Neural cell (in vitro differentiated cells): ENCODE measurements at regions not wholly inside any gene's neighbourhood (a gene's known extent, or its start where the extent isn't known, plus 50 kb on each side); places are given as distances from the start of the nearest gene placed in this dataset.

Source experiments
- H2AFZ ChIP-seq: fragments of 200-600, 300-800 bp; sonication (generic), shearing (Covaris generic); 2 replicates; pipeline ENCODE4 v1.6.0; 2014; ENCODE audit warnings: low read depth, mild to moderate bottlenecking, antibody characterized with exemption, low read length, moderate library complexity
- H3F3A ChIP-seq: fragments of 200-600 bp; shearing (Covaris generic); 2 replicates; pipeline ENCODE4 v1.6.1; 2016; ENCODE audit warnings: mild to moderate bottlenecking, moderate library complexity, mixed read lengths, antibody characterized with exemption, low read length; ENCODE audit not compliant: insufficient read depth, poor library complexity, severe bottlenecking
- H3K27ac ChIP-seq: fragments of 200-600, 300-800 bp; sonication (generic), shearing (Covaris generic); 2 replicates; pipeline ENCODE4 v1.5.1; 2014; ENCODE audit warnings: mild to moderate bottlenecking, low read length, moderate library complexity
- H3K27me3 ChIP-seq: fragments of 300-800, 200-600 bp; sonication (generic), shearing (Covaris generic); 2 replicates; pipeline ENCODE4 v1.6.0; 2014; ENCODE audit warnings: mild to moderate bottlenecking, low read depth, low read length, moderate library complexity; ENCODE audit not compliant: insufficient read depth
- H3K36me3 ChIP-seq: fragments of 300-800, 200-600 bp; sonication (generic), shearing (Covaris generic); 2 replicates; pipeline ENCODE4 v1.5.1; 2014; ENCODE audit warnings: mild to moderate bottlenecking, antibody characterized with exemption, low read length, moderate library complexity; ENCODE audit not compliant: insufficient read depth
- H3K4me2 ChIP-seq: fragments of 300-800, 200-600 bp; sonication (generic), shearing (Covaris generic); 2 replicates; pipeline ENCODE4 v1.6.0; 2014; ENCODE audit warnings: mild to moderate bottlenecking, low read length
- H3K4me3 ChIP-seq: fragments of 300-800, 200-600 bp; sonication (generic), shearing (Covaris generic); 2 replicates; pipeline ENCODE4 v1.5.1; 2014; ENCODE audit warnings: mild to moderate bottlenecking, low read length, moderate library complexity
- H3K79me2 ChIP-seq: fragments of 200-600 bp; shearing (Covaris generic); replicated peaks from 2 replicates; pipeline ENCODE4 v1.6.0; 2014; ENCODE audit warnings: mild to moderate bottlenecking, low read length, moderate library complexity; ENCODE audit not compliant: insufficient read depth
- H3K9ac ChIP-seq: fragments of 300-800, 200-600 bp; sonication (generic), shearing (Covaris generic); 2 replicates; pipeline ENCODE4 v1.6.1; 2016; ENCODE audit warnings: mild to moderate bottlenecking, low read length, mixed read lengths
- H3K9me2 ChIP-seq: fragments of 200-600 bp; shearing (Covaris generic); 2 replicates; pipeline ENCODE4 v1.6.1; 2016; ENCODE audit warnings: mild to moderate bottlenecking, low read length, mixed read lengths; ENCODE audit not compliant: insufficient read depth
- H3K9me3 ChIP-seq: fragments of 200-600, 300-800 bp; sonication (generic), shearing (Covaris generic); 2 replicates; pipeline ENCODE4 v1.6.1; 2016; ENCODE audit warnings: mild to moderate bottlenecking, mixed run types, low read length, moderate library complexity, mixed read lengths
- H4K20me1 ChIP-seq: fragments of 200-600 bp; shearing (Covaris generic); 2 replicates; pipeline ENCODE4 v1.6.1; 2016; ENCODE audit warnings: mild to moderate bottlenecking, mixed run types; ENCODE audit not compliant: insufficient read depth
- CTCF ChIP-seq: fragments of 450-650 bp; IDR thresholded peaks from 2 replicates; pipeline ENCODE4 v1.5.1; 2014; ENCODE audit warnings: antibody characterized with exemption, mild to moderate bottlenecking, moderate library complexity; ENCODE audit not compliant: poor library complexity, severe bottlenecking
- EP300 ChIP-seq: fragments of 450-650 bp; conservative IDR thresholded peaks from 2 replicates; pipeline ENCODE4 v1.6.1; 2014; ENCODE audit warnings: antibody characterized with exemption, mild to moderate bottlenecking, moderate library complexity; ENCODE audit not compliant: poor library complexity, severe bottlenecking
- EZH2 ChIP-seq: fragments of 200-600, 300-800 bp; shearing (Covaris generic), sonication (generic); IDR thresholded peaks from 2 replicates; pipeline ENCODE4 v1.6.1; 2014; ENCODE audit warnings: antibody characterized with exemption, low read length, borderline replicate concordance, mild to moderate bottlenecking; ENCODE audit not compliant: insufficient read depth, poor library complexity, severe bottlenecking
- MXI1 ChIP-seq: fragments of 450-650 bp; conservative IDR thresholded peaks from 2 replicates; pipeline ENCODE4 v1.6.1; 2014; ENCODE audit warnings: antibody characterized with exemption, mild to moderate bottlenecking; ENCODE audit not compliant: poor library complexity, severe bottlenecking
- POLR2AphosphoS5 ChIP-seq: IDR thresholded peaks from 2 replicates; pipeline ENCODE4 v1.6.1; 2012
- RAD21 ChIP-seq: fragments of 450-650 bp; conservative IDR thresholded peaks from 2 replicates; pipeline ENCODE4 v1.6.1; 2014; ENCODE audit warnings: antibody characterized with exemption, mild to moderate bottlenecking, moderate library complexity
- SMC3 ChIP-seq: fragments of 450-650 bp; conservative IDR thresholded peaks from 2 replicates; pipeline ENCODE4 v1.6.1; 2014; ENCODE audit warnings: antibody characterized with exemption, mild to moderate bottlenecking, moderate library complexity; ENCODE audit not compliant: poor library complexity
- TAF1 ChIP-seq: IDR thresholded peaks from 2 replicates; pipeline ENCODE4 v1.6.1; 2012; ENCODE audit warnings: low read depth
- TF ChIP-seq, protein P1 (sequence below): IDR thresholded peaks from 2 replicates; pipeline ENCODE4 v1.6.1; 2012; ENCODE audit warnings: borderline replicate concordance

DNA sequence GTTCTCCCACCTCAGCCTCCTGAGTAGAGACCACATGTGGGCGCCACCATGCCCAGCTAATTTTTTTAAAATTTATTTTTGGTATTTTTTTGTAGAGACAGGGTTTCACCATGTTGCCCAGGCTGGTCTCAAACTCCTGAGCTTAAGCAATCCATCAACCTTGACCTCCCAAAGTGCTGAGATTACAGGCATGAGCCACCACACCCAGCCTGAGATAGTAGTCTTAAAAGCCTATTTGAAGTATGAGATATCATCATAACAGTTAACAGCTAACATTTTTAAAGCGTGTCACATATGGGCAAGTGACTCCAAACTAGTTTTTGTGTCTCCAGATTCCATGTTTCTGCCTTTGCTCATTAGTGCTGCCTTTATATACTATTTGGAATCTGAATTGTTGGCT is 74.6 kb upstream of the WSCD2 start:
- TF ChIP-seq EZH2, result no peak
- no peak for TF ChIP-seq MXI1
- TF ChIP-seq POLR2AphosphoS5, result no peak
- TF ChIP-seq CTCF, result no peak
- TF ChIP-seq TAF1, result no peak

GRCh38 chr12:108055141-108055540 is 73.9 kb upstream of the WSCD2 start:
- no peaks in the 10 kb centered on the region for H3K9me2 ChIP-seq
- H3K4me3 ChIP-seq, result no peak overlapping the region
- H3K9ac ChIP-seq, result no peak overlapping the region
- H3K9me3 ChIP-seq, result no peaks in the 10 kb centered on the region
- H4K20me1 ChIP-seq, result no peaks in the 10 kb centered on the region
- no peak overlapping the region for H2AFZ ChIP-seq
- H3F3A ChIP-seq, result no peaks in the 10 kb centered on the region
- no peaks in the 10 kb centered on the region for H3K36me3 ChIP-seq
- no peaks in the 10 kb centered on the region for H3K79me2 ChIP-seq
- no peak overlapping the region for H3K27ac ChIP-seq
- H3K4me2 ChIP-seq, result no peak overlapping the region
- no peak for TF ChIP-seq EZH2
- no peak for TF ChIP-seq EP300
- TF ChIP-seq SMC3, result no peak
- no peak for TF ChIP-seq CTCF
- TF ChIP-seq RAD21, result no peak
- TF ChIP-seq, protein P1, sequence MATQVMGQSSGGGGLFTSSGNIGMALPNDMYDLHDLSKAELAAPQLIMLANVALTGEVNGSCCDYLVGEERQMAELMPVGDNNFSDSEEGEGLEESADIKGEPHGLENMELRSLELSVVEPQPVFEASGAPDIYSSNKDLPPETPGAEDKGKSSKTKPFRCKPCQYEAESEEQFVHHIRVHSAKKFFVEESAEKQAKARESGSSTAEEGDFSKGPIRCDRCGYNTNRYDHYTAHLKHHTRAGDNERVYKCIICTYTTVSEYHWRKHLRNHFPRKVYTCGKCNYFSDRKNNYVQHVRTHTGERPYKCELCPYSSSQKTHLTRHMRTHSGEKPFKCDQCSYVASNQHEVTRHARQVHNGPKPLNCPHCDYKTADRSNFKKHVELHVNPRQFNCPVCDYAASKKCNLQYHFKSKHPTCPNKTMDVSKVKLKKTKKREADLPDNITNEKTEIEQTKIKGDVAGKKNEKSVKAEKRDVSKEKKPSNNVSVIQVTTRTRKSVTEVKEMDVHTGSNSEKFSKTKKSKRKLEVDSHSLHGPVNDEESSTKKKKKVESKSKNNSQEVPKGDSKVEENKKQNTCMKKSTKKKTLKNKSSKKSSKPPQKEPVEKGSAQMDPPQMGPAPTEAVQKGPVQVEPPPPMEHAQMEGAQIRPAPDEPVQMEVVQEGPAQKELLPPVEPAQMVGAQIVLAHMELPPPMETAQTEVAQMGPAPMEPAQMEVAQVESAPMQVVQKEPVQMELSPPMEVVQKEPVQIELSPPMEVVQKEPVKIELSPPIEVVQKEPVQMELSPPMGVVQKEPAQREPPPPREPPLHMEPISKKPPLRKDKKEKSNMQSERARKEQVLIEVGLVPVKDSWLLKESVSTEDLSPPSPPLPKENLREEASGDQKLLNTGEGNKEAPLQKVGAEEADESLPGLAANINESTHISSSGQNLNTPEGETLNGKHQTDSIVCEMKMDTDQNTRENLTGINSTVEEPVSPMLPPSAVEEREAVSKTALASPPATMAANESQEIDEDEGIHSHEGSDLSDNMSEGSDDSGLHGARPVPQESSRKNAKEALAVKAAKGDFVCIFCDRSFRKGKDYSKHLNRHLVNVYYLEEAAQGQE, result no peak
- no peak for TF ChIP-seq TAF1
- no peak for TF ChIP-seq MXI1
- TF ChIP-seq POLR2AphosphoS5, result no peak
- H3K27me3 ChIP-seq, result no peaks in the 10 kb centered on the region

More for the DNA sequence above, 74.6 kb upstream of the WSCD2 start:
- Histone ChIP-seq H4K20me1 (no peaks in the 10 kb centered on the region), H3K27me3 (no peaks in the 10 kb centered on the region), H3K27ac (no peak overlapping the region), H3K4me3 (no peak overlapping the region), H3K79me2 (no peaks in the 10 kb centered on the region), H3K9me2 (no peaks in the 10 kb centered on the region), H3K9ac (no peak overlapping the region), H3K36me3 (no peaks in the 10 kb centered on the region), H3F3A (no peaks in the 10 kb centered on the region), H2AFZ (no peak overlapping the region), H3K4me2 (no peak overlapping the region), H3K9me3 (no peaks in the 10 kb centered on the region)
